ENCODE measurements at regions not wholly inside any gene's neighbourhood (a gene's known extent, or its start where the extent isn't known, plus 50 kb on each side); places are given as distances from the start of the nearest gene placed in this dataset.
A peak's percentile ranks its signal among the peaks of the same experiment; 100 is the strongest.

DNA sequence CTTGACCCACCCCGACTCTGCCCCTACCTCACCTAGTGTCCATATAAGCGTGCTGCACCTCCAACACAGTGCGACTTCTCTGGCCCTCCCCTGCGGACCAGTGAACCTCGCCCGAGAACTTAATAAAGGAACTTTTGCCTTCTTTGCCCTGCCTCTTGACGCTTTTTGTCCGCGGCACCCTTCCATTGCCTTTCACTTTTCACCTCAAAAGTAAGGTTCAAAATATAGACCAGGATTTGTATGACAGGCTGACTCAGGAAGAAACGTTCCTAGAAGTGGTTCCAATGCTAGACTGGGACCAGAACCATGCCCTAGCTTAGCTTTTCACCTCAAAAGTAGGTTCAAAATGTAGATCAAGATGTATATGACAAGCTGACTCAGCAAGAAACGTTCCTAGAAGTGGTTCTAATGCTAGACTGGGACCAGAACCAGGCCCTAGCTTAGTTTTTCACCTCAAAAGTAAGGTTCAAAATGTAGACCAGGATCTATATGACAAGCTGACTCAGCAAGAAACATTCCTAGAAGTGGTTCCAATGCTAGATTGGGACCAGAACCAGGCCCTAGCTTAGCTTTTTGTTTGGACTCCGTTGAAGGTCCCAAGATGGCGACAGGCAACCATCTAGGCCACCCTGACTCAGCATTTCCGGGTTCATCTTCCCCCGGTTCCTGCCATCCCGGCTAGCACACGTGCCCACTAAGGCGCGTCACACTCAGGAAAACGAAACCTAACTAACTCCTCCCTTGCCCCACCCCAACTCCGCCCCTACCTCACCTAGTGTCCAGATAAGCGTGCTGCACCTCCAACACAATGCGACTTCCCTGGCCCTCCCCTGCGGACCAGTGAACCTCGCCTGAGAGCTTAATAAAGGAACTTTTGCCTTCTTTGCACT lies 51.0 kb upstream of the TMEM97 start:
- Mint-ChIP-seq H3K36me3 (no peaks in the 10 kb centered on the region), H3K4me1 (ENCODE audit: unreplicated experiment) (no peaks in the 10 kb centered on the region), H3K4me3 (no peak overlapping the region), H3K27me3 (peaks cover 11% of the 10 kb centered on the region), H3K9me3 (no peaks in the 10 kb centered on the region), H3K27ac (no peak overlapping the region)
- peak; percentile 50 for DNase-seq (ENCODE audit: extremely low spot score, unreplicated experiment)
- TF ChIP-seq, protein P1, sequence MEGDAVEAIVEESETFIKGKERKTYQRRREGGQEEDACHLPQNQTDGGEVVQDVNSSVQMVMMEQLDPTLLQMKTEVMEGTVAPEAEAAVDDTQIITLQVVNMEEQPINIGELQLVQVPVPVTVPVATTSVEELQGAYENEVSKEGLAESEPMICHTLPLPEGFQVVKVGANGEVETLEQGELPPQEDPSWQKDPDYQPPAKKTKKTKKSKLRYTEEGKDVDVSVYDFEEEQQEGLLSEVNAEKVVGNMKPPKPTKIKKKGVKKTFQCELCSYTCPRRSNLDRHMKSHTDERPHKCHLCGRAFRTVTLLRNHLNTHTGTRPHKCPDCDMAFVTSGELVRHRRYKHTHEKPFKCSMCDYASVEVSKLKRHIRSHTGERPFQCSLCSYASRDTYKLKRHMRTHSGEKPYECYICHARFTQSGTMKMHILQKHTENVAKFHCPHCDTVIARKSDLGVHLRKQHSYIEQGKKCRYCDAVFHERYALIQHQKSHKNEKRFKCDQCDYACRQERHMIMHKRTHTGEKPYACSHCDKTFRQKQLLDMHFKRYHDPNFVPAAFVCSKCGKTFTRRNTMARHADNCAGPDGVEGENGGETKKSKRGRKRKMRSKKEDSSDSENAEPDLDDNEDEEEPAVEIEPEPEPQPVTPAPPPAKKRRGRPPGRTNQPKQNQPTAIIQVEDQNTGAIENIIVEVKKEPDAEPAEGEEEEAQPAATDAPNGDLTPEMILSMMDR (conservative IDR thresholded peaks at IDR 0.05) = no peak

DNA sequence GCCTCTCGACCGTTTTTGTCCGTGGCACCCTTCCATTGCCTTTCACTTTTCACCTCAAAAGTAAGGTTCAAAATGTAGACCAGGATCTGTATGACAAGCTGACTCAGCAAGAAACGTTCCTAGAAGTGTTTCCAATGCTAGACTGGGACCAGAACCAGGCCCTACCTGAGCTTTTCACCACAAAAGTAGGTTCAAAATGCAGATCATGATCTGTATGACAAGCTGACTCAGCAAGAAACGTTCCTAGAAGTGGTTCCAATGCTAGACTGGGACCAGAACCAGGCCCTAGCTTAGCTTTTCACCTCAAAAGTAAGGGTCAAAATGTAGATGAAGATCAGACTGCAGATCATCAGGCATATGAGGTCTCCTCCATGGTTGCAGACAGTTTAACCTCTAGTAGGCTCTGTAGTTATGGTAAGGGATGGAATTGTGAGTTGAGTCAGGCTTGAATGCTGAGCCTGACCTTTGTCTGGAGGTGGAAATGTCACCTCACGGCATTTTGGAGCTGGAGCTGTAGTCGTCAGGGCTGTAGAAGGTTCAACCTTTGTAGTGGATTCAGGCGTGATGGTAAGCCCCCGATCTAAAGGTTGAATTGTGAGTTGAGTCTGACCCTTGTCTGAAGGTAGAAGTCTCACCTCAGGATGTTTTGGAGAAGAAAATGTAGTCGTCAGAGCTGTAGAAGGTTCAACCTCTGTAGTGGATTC lies 50.2 kb upstream of the TMEM97 start:
- no peak overlapping the region for H3K4me3 Mint-ChIP-seq
- no peaks in the 10 kb centered on the region for H3K9me3 Mint-ChIP-seq
- H3K27ac Mint-ChIP-seq = no peak overlapping the region
- peaks cover 11% of the 10 kb centered on the region for H3K27me3 Mint-ChIP-seq
- TF ChIP-seq, protein P1 (conservative IDR thresholded peaks at IDR 0.05) = no peak
- DNase-seq (ENCODE audit: extremely low spot score, unreplicated experiment) = no peak
- H3K4me1 Mint-ChIP-seq (ENCODE audit: unreplicated experiment) = no peaks in the 10 kb centered on the region
- no peaks in the 10 kb centered on the region for H3K36me3 Mint-ChIP-seq
